ENCODE measurements at regions not wholly inside any gene's neighbourhood (a gene's known extent, or its start where the extent isn't known, plus 50 kb on each side); places are given as distances from the start of the nearest gene placed in this dataset.

DNA sequence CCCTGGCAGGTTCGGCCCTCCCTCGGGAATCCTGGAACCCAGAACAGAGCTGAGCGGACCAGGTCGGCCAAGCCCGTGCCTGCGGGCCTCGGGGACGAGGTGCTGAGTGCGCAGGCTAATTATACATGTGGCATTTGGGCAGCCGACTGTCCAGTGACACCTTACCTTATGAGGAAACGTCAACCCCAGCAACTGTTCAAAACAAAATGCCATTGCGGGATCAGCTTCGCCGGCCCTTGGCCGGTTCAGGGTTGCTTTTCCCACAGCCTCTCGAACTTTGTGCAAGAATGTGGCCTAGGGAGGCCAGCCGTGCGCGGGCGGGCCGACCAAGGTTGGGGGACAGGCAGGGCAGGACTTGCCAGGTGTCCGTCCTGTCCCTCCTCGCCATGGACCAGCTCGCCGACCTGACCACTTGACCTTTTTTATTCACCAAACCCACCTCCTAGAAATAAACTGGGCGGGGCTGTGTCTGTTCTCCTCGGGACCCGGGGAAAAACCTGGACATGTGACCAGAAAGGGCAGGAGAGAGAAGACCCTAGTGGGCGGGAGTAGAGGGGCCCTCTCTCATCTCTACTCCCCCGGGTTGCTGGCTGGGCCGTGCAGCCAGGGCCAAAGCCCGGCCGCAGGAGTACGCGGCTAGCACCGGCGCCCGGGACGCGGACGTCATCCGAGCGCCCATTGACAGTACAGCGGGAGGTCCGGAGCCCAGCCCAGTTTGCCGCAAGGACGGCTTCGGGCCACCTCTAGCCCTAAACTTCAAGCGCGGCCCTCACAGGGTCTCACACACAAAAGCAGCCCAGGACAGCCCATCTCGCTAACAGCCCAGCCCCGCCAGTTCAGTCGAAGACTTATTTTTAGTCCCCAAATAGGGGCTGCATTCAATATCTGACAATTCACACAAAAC, 134.3 kb upstream of the C11orf58 start:
- TF ChIP-seq EP300 (IDR thresholded peaks at IDR 0.05), result no peak
- TF ChIP-seq, protein P1, sequence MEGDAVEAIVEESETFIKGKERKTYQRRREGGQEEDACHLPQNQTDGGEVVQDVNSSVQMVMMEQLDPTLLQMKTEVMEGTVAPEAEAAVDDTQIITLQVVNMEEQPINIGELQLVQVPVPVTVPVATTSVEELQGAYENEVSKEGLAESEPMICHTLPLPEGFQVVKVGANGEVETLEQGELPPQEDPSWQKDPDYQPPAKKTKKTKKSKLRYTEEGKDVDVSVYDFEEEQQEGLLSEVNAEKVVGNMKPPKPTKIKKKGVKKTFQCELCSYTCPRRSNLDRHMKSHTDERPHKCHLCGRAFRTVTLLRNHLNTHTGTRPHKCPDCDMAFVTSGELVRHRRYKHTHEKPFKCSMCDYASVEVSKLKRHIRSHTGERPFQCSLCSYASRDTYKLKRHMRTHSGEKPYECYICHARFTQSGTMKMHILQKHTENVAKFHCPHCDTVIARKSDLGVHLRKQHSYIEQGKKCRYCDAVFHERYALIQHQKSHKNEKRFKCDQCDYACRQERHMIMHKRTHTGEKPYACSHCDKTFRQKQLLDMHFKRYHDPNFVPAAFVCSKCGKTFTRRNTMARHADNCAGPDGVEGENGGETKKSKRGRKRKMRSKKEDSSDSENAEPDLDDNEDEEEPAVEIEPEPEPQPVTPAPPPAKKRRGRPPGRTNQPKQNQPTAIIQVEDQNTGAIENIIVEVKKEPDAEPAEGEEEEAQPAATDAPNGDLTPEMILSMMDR (IDR thresholded peaks at IDR 0.05), result no peak
- TF ChIP-seq POLR2A (IDR thresholded peaks at IDR 0.05; ENCODE audit: low read length), result no peak
- no peak for TF ChIP-seq RFX5 (IDR thresholded peaks at IDR 0.05)
- TF ChIP-seq HOXA7 (CRISPR knock-in tag; IDR thresholded peaks at IDR 0.05), result no peak

All from A549 (cell line).